Esophagus squamous epithelium (tissue), 4 donors: ENCODE measurements at regions not wholly inside any gene's neighbourhood (a gene's known extent, or its start where the extent isn't known, plus 50 kb on each side); places are given as distances from the start of the nearest gene placed in this dataset.

Experiments used
- POLR2A ChIP-seq, 4 donors: fragments of 450-650 bp; IDR thresholded peaks; one replicate each; pipeline ENCODE4 v1.6.1; 2017; ENCODE audit warnings: antibody characterized with exemption in 4 of 4, mild to moderate bottlenecking in 4 of 4, moderate library complexity in 3 of 4
- TF ChIP-seq, protein P1 (sequence below), 6 experiments: fragments of 450-650 bp in 4 of 6; fragments of 200-600 bp in 2 of 6; sonication (generic) in 2 of 6; IDR thresholded peaks; one replicate each; pipeline ENCODE4 v1.5.1; 2016 to 2019; ENCODE audit warnings: antibody characterized with exemption in 6 of 6, mild to moderate bottlenecking in 4 of 6, moderate library complexity in 4 of 6

DNA sequence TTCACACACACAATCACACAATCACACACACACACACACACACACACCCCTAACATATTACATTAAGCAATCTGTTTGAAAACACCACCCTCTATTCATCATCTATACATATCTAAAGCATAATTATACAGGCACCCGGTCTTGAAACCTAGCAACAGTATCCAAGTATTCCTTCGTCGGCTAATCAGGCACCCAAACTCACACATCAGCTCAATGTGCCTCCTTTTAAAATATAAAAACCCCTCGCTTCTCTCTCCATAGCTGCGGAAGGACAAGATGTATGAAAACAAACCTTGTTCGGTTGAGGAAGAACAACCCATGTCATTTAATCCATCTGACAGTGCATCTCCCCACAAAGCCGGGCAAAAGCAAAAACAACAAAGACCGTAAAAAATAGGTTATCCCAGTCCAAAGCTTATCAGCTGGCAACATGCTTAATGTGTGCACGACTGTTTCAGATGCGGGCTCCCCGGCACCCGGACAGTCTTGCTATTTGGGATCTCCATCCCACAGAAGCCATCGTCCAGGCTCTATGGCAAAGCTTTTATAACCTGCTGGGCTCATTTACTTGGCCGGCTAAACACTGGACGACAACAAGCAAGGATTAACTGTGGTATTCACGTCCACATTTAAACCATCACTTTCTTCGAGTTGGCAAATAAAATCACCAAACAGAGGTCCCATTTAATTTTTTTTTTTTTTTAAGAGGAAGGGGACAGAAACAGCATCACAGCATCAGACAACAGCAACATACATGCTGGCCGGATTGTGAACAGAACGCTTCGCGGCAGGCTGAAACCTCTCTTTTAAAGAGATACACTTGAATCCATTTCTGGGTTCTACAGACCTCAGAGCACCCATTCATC is 365.5 kb downstream of the SHANK2 start:
- TF ChIP-seq, protein P1, sequence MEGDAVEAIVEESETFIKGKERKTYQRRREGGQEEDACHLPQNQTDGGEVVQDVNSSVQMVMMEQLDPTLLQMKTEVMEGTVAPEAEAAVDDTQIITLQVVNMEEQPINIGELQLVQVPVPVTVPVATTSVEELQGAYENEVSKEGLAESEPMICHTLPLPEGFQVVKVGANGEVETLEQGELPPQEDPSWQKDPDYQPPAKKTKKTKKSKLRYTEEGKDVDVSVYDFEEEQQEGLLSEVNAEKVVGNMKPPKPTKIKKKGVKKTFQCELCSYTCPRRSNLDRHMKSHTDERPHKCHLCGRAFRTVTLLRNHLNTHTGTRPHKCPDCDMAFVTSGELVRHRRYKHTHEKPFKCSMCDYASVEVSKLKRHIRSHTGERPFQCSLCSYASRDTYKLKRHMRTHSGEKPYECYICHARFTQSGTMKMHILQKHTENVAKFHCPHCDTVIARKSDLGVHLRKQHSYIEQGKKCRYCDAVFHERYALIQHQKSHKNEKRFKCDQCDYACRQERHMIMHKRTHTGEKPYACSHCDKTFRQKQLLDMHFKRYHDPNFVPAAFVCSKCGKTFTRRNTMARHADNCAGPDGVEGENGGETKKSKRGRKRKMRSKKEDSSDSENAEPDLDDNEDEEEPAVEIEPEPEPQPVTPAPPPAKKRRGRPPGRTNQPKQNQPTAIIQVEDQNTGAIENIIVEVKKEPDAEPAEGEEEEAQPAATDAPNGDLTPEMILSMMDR (IDR thresholded peaks at IDR 0.05), result no peak
- TF ChIP-seq POLR2A (IDR thresholded peaks at IDR 0.05), result no peak
